ENCODE measurements at regions not wholly inside any gene's neighbourhood (a gene's known extent, or its start where the extent isn't known, plus 50 kb on each side); places are given as distances from the start of the nearest gene placed in this dataset.

GRCh38 chr6:137952247-137952646, 85.2 kb downstream of the TNFAIP3 start:
- TF ChIP-seq, protein P1, sequence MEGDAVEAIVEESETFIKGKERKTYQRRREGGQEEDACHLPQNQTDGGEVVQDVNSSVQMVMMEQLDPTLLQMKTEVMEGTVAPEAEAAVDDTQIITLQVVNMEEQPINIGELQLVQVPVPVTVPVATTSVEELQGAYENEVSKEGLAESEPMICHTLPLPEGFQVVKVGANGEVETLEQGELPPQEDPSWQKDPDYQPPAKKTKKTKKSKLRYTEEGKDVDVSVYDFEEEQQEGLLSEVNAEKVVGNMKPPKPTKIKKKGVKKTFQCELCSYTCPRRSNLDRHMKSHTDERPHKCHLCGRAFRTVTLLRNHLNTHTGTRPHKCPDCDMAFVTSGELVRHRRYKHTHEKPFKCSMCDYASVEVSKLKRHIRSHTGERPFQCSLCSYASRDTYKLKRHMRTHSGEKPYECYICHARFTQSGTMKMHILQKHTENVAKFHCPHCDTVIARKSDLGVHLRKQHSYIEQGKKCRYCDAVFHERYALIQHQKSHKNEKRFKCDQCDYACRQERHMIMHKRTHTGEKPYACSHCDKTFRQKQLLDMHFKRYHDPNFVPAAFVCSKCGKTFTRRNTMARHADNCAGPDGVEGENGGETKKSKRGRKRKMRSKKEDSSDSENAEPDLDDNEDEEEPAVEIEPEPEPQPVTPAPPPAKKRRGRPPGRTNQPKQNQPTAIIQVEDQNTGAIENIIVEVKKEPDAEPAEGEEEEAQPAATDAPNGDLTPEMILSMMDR (IDR thresholded peaks at IDR 0.05) = no peak
- no peak for TF ChIP-seq POLR2A (IDR thresholded peaks at IDR 0.05)
